ENCODE measurements at regions not wholly inside any gene's neighbourhood (a gene's known extent, or its start where the extent isn't known, plus 50 kb on each side); places are given as distances from the start of the nearest gene placed in this dataset.

DNA sequence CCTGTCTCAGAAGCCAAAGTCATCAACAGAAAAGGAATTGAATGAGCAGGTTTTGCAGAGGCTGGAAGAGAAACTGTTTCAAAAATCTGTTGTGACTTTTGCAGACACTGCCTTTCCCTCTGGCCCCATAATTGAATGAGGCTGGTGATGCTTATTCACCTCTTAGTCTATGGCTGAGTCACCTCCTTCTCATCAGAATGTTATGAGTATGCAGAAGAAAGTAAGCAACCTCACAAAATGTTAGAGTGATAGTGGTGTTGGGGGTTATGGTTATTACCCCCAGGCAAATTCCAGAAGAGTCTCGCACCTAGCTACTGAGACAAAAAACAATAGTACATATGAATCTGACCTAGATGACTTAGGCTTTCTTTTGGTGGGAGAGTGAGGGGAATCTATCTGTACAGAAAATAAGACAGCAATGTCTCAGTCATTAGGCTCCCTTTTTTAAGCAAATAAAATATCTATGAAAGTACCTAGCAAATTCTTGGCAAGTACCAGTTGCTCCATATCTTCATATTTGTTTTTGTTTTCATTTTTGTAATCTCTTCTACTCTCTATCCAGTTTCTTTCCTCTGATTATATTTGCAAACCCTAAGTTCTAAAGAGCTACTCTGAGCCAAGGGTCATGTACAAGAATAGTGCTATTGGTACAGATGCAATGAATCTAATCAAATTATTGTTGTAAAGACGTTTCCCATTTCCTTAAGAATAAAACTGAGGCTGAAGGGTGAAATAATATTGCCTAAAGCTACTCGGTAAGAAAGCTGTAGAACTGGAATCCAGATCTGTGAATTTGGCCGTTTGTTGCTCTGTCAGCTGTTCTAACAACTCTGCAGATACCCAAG lies 498.1 kb upstream of the TNC start:
- DNase-seq: no peak
- intact Hi-C loops (cut with DNase I): no loop called here

DNA sequence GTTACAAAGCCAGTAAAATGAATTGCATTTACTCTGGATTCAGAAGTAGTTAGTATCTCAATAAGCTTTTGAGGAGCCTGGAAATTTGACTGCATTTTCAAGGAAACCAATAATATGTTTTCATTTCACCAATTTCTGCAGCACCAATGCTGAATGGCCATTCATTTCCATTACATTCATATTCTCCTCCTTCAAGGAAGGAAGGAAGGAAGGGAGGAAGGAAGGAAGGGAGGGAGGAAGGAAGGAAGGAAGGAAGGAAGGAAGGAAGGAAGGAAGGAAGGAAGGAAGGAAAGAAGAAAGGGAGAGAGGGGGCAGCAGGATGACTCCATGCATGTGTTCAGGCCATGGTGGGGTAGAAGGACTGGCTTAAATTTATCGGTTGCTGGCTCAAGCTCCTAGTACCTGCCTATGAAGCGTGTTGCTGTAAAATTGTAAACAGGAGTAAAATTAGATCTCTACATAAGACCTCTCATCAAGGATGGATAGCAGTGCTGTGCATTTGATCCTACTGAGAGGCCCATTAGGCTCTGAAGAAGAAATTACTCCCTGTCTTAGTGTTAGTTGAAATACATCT lies 498.8 kb upstream of the TNC start:
- DNase-seq: no peak
- intact Hi-C loops (cut with DNase I): no loop called here

DNA sequence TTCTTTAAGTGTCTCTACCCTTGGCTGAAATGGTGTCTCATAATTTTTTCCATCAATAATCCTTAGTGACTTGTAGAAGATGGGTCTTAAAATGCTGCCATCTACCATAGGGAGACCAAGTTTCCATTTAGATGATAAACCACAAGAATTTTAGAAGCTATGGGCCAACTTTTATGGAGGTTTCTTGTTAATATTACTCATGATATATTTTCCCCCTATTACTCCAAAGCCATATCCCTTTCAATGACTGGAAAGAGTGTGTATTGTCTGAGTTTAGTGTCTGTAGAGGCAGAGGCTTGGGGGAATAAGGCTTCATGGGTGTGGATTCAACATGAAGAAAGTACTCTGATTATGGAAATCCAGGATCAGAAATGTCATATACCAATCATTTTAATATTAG lies 507.3 kb upstream of the TNC start:
- no peak for DNase-seq
- intact Hi-C loops (cut with DNase I): no loop called here

DNA sequence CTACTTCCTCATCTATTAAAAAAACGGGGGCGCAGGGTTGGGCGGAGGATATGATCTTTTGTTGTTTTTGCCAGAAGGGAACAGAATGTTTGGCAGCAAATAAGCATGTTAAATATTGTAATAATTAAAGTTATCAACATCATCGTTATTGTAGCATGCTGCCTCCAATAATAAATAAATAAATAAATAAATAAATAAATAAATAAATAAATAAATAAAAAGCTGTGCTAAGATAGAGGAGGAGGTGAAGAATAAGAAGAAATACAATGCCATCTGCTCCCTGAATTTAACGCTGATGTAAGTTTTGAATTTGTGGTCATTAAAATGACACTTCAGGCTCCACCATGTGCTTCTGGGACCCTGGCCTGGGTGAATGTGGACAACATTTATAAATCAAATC lies 508.0 kb upstream of the TNC start:
- no peak for DNase-seq
- intact Hi-C loops (cut with DNase I): no loop called here

DNA sequence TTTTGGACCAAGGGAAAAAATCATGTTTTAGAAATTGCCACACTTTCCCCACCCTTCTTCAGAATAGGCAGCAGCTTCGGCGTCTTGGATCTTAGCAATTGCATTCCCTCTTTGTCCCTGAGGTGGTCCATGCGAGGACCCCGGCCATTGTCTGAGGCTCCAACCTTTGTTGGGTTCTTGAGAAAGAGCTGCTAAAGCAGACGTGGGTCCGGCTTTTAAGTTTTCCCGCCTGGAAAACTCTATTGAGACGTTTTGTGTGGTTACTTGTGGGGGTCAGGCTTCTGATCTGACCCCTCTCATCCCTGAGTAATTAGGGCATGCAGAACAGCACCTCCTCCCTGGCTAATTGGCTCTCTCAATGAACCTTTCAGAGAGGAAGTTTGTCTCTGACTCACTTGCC lies 509.6 kb upstream of the TNC start:
- intact Hi-C loops (cut with DNase I): no loop called here
- no peak for DNase-seq

DNA sequence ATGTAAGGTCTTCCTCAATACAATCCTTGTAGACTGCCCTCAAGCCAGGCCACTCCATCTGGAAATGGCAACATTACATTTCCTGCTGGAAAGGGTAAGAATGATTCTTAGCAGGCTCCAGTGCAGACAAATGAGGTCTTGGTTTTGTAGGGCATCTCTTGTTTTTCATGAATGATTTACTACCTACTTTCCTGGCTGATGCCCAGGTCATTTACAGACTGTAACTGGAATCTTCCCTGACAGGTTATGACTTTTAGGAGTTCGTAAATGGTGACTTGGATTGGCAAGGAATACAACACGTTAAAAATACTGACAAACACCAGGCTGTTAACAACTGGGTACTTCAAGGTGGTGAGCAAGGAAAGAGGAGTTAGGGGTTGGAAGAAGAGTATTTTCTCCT lies 510.5 kb upstream of the TNC start:
- no peak for DNase-seq
- intact Hi-C loops (cut with DNase I): no loop called here

DNA sequence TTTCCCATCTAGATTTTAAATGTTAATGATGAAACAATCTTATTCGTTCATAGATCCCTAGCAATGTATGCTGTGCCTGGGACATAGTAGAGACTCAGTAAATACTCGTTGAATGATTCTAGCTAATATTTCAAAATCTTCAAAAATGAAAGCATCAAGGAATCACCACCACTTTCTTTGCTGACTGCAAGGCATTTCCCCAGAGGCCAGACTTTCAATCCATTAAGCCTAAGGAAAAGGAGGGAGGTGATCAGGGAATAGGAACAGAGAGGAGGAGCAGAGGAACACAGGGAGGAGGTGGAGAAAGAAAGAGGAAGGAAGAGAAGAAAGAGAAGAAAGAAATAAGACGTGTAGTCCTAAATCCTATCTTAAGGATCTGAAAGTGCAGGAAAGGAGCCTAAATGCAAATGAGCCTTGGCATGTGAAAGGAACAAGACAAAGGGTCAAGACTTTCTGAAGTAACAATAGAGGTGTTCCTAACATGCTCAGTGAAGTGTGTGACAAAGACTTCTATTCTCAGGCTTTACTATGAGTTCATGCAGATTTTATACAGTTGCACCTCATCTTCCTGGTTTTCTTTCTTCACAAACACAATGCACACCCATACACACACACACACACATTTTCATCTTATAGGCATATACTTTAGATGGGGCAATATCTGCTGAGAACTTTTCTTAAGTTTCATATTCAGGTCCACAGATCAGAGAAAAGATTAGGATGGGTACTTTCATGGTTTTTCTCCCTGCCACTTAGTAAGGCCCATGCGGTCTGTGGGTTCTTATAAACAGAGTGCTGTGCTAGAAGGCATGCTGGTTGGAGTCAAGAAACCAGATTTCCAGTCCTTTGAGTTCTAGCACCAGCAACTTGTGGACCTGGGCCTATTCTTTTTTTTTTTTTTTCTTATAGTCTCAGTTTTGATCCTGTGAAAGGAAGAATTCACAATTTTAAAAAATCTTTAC lies 512.2 kb upstream of the TNC start:
- intact Hi-C loops (cut with DNase I): no loop called here
- DNase-seq: no peak

DNA sequence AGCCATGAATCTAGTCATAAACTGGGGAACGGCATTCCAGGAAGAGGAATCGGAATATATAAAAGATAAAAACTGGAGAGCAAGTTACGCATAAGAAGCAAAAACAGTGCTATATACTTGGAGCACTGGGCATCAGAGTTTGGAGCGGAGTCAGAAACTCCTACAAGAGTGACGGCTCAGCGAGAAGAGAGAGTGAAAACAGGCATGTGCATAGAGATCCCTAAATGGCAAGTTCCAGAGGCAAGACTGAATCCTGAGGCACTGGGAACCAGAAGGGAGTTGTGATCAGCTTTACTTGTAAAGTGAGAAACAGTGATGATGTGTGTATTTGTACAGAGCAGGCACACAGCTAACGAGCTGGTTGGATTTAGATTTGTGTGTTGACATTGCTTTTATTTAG lies 514.4 kb upstream of the TNC start:
- no peak for DNase-seq
- intact Hi-C loops (cut with DNase I): no loop called here

DNA sequence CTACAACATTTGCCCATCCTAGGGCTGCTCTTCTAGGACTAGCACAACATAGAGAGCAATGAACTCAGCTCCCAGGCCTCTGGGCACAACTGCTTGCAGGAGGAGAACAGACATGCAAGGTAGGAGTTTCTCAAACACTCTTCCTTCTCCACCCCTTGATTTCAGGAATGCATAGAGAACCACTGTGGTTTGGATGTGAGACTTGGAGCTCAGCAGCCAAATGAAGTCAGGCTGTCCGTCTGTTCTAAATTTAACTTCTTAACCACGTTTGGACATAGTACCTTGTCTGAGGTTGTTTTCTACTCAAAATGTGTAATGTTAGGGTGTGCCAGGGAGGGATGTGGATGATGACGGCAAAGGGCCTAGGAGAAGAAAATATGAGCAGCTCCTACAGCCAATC lies 515.1 kb upstream of the TNC start:
- intact Hi-C loops (cut with DNase I): no loop called here

DNA sequence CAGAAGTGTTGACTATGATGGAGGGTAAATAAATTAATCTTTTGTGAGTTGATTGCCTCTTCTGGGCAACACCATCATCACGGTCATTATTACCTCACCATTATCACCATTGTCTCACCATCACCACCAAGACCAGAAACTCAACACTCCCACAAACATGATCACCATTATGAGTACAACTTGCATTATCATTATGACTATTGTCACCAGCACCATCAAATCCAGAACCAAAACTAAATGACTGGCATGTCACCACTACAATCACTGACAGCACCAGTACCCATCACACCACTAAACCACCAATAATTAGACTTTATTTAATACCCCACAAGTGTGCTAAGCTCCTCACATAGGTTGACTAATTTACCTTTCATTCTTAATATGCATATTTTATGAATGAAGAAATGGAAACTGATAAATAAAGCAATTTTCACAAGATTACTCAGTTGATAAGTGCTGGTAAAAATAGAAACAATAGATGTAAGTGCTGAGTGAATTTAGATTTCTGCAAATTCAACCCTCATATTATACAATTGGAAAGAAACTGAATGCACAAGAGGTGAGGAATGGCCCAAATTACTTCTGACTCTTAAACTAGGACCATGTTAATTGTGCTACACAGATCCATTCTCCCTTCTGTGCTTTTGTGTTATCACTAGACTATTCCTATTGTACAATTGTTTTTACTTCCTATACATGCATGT lies 517.8 kb upstream of the PAPPA start:
- DNase-seq: no peak
- intact Hi-C loops (cut with DNase I): no loop called here

More for the DNA sequence above, 515.1 kb upstream of the TNC start:
- DNase-seq: no peak

DNA sequence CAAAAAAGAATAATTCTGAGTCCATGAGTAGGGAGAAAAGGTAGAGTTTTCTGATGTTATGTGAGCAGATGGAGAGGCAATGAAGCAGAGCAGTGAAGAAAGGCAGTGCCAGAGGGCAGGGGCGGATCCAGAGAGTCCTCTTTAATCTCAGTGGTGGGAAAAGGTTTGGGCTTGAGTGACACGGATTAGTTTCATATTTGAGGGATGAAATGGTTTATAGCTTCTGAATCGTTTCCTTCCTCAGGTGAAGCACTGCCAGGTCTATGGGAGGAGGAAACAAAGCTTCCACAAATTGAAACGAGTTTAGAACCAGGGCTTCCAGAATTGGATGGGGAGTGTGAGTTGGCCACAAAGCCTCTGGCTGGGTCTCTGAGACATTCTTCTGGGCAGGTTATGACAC lies 517.0 kb upstream of the PAPPA start:
- intact Hi-C loops (cut with DNase I): no loop called here

DNA sequence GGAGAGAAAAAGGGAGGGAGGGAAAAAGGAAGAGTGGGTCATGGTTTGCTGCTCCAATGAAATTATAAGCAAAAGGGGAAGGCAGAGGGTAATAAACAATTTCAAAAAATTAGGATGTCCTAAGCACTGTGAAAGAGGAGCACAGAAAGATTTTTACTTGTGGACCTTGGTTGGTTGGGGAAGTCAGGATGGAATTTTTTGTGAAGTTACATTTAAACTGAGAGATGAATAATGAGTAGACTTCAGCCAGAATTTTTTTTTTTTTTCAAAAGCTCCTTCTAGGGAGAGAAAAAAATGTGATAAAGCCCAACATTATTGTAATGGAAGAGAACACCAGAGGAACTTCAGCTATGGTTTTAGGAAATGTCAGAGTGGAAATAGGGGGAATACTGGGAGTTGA lies 515.9 kb upstream of the PAPPA start:
- intact Hi-C loops (cut with DNase I): no loop called here
- no peak for DNase-seq

More for the DNA sequence above, 517.0 kb upstream of the PAPPA start:
- no peak for DNase-seq

DNA sequence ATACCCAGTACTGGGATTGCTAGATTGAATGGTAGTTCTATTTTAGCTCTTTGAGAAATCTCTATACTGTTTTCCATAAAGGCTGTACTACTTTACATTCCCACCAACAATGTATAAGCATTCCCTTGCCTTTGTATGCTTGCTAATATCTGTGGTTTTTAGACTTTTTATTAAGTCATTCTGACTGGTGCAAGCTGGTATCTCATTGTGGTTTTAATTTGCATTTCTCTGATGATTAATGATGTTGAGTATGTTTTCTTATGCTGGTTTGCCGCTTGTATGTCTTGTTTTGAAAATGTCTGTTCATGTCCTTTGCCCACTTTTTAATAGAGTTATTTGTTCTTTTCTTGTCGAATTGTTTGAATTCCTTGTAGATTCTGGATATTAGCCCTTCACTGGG lies 512.7 kb upstream of the PAPPA start:
- no peak for DNase-seq
- intact Hi-C loops (cut with DNase I): no loop called here

DNA sequence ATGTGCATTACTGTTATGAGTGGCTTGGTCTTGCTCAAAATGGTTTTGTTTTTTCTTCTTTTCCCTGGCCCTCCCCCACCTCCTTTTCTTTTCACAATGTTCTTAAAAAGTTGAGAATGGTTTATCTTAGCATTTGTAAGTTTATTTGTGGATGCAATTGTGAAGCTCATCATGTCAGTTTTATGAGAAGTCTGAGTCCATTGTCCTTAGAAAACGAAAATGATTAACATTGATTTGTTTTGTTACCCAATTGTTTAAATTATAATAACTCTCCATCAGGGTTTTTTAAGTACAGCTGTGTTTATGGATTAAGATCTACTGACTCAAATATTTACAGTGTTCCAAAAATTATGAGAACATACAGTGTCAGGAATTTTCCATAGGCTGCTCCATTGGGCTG lies 511.3 kb upstream of the PAPPA start:
- intact Hi-C loops (cut with DNase I): no loop called here
- DNase-seq: no peak

DNA sequence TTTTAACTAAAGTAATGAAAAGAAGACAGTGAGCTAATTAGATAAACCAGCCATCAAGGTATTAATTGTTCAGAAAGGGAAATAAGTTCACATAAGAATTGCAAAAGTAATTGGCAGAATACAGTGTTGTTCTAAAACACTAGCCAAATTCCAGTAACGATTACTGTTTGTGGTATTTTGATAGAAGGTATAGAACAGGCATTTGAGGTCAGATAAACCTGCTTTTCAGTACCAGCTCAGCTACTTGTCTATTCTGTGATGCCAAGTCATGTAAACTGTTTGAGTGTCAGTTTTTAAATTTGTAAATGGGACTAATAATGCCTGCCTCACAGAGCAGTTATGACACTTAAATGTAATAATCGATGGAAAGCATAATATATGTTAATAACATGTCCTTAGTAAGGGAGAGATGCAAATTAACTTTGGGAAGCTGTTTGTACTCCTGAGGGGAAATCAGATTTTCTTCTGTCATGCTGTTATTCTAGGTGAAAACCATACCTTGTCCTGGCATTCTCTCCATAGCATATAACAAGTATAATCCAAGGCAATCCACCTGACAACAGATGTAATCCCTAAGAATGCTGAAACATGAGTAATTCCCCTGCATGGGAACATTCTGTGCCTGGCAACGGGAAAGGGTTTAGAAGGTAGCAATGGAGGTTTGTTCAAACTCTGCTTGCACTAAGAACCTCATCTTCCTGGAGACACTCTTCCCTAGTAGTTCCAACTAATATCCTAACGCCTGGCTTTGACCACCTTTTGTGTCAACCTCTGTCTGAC lies 509.5 kb upstream of the PAPPA start:
- intact Hi-C loops (cut with DNase I): no loop called here
- DNase-seq: no peak

DNA sequence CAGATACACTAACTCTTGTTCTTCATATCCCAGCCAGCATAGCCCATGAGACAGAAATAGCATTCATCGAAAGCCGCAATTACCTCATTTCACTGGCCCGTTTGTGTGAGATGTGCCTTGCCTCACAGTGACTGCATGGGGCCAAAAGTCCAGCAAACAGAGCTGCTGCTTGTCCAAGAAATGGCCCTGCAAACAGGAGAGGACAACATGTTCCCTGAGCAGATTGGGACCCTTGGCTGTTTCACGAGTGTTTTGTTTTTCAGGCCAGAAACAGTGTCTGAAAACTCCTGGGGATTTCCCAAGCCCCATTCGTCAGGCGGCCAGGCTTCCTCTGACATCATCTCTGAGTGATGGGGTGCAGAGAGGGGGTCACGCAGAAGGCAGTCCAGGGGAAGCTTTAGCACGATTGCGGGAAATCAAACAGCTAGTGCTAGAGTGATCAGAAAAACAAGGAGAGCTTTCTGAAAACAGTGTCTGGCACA lies 503.6 kb upstream of the PAPPA start:
- DNase-seq: peak; percentile 4 to 85 (median 65)
- intact Hi-C loops (cut with DNase I): no loop called here

DNA sequence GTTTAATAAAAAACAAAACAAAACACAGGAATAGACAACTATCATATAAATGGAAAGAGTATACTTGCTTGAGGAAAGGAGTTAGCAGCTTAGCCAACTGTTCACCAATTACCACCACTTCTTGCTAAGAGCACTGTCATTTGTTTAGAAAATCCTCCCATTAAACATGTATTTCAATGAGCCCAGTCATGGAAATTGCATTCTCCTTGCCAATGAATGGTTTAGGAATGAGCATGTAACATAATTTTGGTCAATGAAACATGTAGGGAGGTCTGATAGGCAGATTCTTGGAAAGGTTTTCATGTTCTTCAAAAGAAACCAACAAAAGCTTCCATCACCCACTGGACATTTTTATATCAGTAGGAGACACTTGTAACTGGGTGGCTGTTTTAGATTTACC lies 502.8 kb upstream of the PAPPA start:
- intact Hi-C loops (cut with DNase I): no loop called here
- DNase-seq: no peak

DNA sequence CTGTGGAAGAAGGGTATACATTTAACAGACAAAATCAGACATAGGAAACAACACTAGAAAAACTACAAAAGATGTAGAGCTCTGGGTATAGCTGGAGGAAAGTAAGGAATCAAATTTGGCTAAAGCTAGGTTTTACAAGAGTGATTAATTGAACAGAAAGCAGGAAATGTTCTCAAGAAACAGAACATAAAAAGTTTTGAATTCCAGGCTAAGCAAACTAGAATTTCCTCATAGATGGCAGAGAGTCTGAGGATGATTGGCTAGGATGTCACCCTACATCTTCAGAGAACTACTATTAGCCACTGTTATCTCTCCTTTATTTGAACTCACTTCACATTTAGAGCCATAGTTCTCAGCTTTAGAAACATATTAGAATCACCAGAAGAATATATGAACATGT lies 502.1 kb upstream of the PAPPA start:
- no peak for DNase-seq
- intact Hi-C loops (cut with DNase I): no loop called here

Data from head of caudate nucleus (tissue), 42 donors.